ACC112 (cell line): ENCODE measurements at regions not wholly inside any gene's neighbourhood (a gene's known extent, or its start where the extent isn't known, plus 50 kb on each side); places are given as distances from the start of the nearest gene placed in this dataset.

Experiments used
- H2AFZ ChIP-seq: fragments of 200-600 bp; sonication (generic); one replicate; pipeline ENCODE4 v1.6.0; 2017; ENCODE audit warnings: antibody characterized with exemption, low read length; ENCODE audit not compliant: unreplicated experiment
- H3K27ac ChIP-seq: fragments of 200-600 bp; sonication (generic); 2 replicates; pipeline ENCODE4 v1.5.1; 2014; ENCODE audit warnings: low read depth, mild to moderate bottlenecking, antibody characterized with exemption, low read length, moderate library complexity
- H3K27me3 ChIP-seq: fragments of 200-600 bp; sonication (generic); 2 replicates; pipeline ENCODE4 v1.6.1; 2014; ENCODE audit warnings: mild to moderate bottlenecking, antibody characterized with exemption, low read length, moderate library complexity, mixed read lengths; ENCODE audit not compliant: insufficient read depth
- H3K36me3 ChIP-seq: fragments of 200-600 bp; sonication (generic); 2 replicates; pipeline ENCODE4 v1.6.1; 2016; ENCODE audit warnings: mild to moderate bottlenecking, antibody characterized with exemption, low read length, moderate library complexity, mixed read lengths; ENCODE audit not compliant: insufficient read depth
- H3K4me1 ChIP-seq: fragments of 200-600 bp; sonication (generic); one replicate; pipeline ENCODE4 v1.6.1; 2016; ENCODE audit warnings: low read length, mixed read lengths; ENCODE audit not compliant: insufficient read depth, unreplicated experiment, control insufficient read depth
- H3K4me3 ChIP-seq: fragments of 200-600 bp; sonication (generic); 2 replicates; pipeline ENCODE4 v1.5.1; 2014; ENCODE audit warnings: mild to moderate bottlenecking, low read depth, low read length
- H3K79me2 ChIP-seq: fragments of 200-600 bp; sonication (generic); one replicate; pipeline ENCODE4 v1.6.0; 2016; ENCODE audit warnings: low read length; ENCODE audit not compliant: control insufficient read depth, unreplicated experiment, insufficient read depth

DNA sequence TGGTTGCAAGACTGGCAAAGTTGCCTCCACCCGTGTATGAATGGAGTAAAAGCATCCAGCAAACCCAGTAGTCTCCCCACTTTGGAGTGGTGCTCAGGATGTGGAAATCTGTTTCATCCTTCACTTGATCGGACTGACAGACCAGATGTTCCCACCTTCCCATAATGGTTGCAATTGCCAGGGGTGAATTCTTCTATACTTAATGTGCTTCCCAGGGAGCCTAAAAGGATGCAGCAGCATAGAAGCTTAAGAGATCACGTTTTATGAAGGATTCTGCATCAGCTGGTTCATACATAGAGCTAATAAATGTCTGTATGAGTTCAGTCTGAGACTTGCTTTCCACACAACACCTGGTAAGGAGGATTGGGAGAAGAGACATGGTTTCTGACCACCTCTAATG, 198.8 kb upstream of the S1PR3 start:
- Histone ChIP-seq H3K4me3 (no peak overlapping the region), H3K27me3 (no peaks in the 10 kb centered on the region), H2AFZ (no peak overlapping the region), H3K36me3 (no peaks in the 10 kb centered on the region), H3K4me1 (peaks cover 31% of the 10 kb centered on the region), H3K27ac (no peak overlapping the region), H3K79me2 (no peaks in the 10 kb centered on the region)

GRCh38 chr9:88794100-88794499, 197.2 kb upstream of the S1PR3 start:
- no peaks in the 10 kb centered on the region for H3K27me3 ChIP-seq
- H3K4me1 ChIP-seq = peaks cover 31% of the 10 kb centered on the region
- H3K4me3 ChIP-seq = no peak overlapping the region
- no peak overlapping the region for H2AFZ ChIP-seq
- H3K79me2 ChIP-seq = no peaks in the 10 kb centered on the region
- no peaks in the 10 kb centered on the region for H3K36me3 ChIP-seq
- no peak overlapping the region for H3K27ac ChIP-seq

GRCh38 chr9:88796947-88797346, 194.3 kb upstream of the S1PR3 start:
- H3K27ac ChIP-seq = no peak overlapping the region
- H3K27me3 ChIP-seq = no peaks in the 10 kb centered on the region
- H3K4me1 ChIP-seq = peaks cover 2% of the 10 kb centered on the region
- H2AFZ ChIP-seq = no peak overlapping the region
- no peaks in the 10 kb centered on the region for H3K36me3 ChIP-seq
- no peaks in the 10 kb centered on the region for H3K79me2 ChIP-seq
- H3K4me3 ChIP-seq = no peak overlapping the region

DNA sequence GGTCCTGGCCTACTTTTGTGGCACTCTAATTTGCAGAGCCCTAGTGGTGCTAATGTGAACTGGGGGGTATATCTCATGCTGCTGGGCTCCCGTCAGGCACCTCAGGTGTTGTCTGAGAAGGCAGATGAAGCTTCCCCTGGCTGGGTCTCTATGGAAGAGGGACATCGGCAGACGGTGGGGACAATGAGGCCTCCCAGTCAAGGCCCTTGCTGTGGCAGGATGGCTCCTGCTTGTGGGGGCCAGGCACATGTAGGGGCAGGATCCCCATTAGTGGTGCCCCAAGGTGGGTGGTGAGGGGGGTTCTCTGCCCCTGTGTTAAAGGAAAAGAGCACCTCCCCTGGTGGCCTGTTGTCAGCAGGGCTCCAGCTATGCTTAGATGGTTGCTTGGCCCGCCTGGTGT, 192.8 kb upstream of the S1PR3 start:
- Histone ChIP-seq H3K27me3 (no peaks in the 10 kb centered on the region), H2AFZ (no peak overlapping the region), H3K27ac (no peak overlapping the region), H3K4me3 (no peak overlapping the region), H3K36me3 (no peaks in the 10 kb centered on the region), H3K79me2 (no peaks in the 10 kb centered on the region), H3K4me1 (peaks cover 1% of the 10 kb centered on the region)

DNA sequence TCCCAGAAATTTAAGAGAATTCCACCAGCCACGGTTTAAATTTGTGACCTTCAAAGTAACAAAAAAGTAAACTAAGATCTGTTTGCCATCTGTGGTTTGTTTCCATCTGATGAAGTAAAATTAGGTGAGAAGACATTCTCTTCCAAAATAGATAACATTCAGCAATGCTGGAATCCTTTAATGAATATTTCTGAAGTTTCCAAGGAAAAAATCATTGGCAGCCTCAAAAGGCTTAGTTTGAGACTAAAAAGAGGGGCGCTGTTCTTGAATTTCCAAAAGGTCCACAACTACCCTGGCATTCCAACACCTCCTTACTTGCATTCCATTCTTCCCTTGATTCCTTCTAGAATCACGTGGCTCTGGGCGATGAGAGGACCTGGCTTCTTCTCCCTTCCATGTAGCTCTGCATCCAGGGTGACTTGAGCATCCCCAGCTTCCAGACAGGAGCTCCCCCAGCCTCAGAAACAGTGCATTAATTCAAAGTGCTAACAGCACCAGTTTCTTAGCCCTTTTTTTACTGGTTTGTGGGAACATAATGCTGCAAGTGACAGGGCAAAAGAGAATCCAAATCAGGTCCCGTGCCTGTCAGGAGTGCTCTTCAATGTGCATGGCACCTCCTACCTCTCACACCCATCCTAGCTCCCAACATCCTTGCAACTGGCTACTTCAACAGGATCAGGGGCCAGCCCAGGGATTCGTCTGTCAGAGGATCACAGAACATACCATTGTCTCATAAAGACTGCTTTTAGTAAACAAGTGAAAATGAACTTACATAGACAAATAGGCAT, 191.5 kb upstream of the S1PR3 start:
- H3K79me2 ChIP-seq = no peaks in the 10 kb centered on the region
- no peak overlapping the region for H2AFZ ChIP-seq
- peaks cover 12% of the 10 kb centered on the region for H3K4me1 ChIP-seq
- H3K27me3 ChIP-seq = no peaks in the 10 kb centered on the region
- H3K4me3 ChIP-seq = no peak overlapping the region
- no peaks in the 10 kb centered on the region for H3K36me3 ChIP-seq
- no peak overlapping the region for H3K27ac ChIP-seq

GRCh38 chr9:88800329-88800682, 191.0 kb upstream of the S1PR3 start:
- Histone ChIP-seq H3K27me3 (no peaks in the 10 kb centered on the region), H3K36me3 (no peaks in the 10 kb centered on the region), H3K4me1 (peaks cover 12% of the 10 kb centered on the region), H3K27ac (no peak overlapping the region), H3K4me3 (no peak overlapping the region), H3K79me2 (no peaks in the 10 kb centered on the region), H2AFZ (no peak overlapping the region)

- Histone ChIP-seq H3K4me3 (no peak overlapping the region), H3K79me2 (no peaks in the 10 kb centered on the region), H3K4me1 (peaks cover 12% of the 10 kb centered on the region), H2AFZ (no peak overlapping the region), H3K27me3 (no peaks in the 10 kb centered on the region), H3K36me3 (no peaks in the 10 kb centered on the region), H3K27ac (no peak overlapping the region)
Observed at GRCh38 chr9:88801214-88801796, 190.0 kb upstream of the S1PR3 start.

- Histone ChIP-seq H2AFZ (no peak overlapping the region), H3K27ac (no peak overlapping the region), H3K4me3 (no peak overlapping the region), H3K36me3 (no peaks in the 10 kb centered on the region), H3K4me1 (peaks cover 12% of the 10 kb centered on the region), H3K27me3 (no peaks in the 10 kb centered on the region), H3K79me2 (no peaks in the 10 kb centered on the region)
Observed at GRCh38 chr9:88802533-88802932, 188.7 kb upstream of the S1PR3 start.

- Histone ChIP-seq H2AFZ (peak overlapping the region; percentile 71), H3K27me3 (no peaks in the 10 kb centered on the region), H3K79me2 (no peaks in the 10 kb centered on the region), H3K36me3 (no peaks in the 10 kb centered on the region), H3K27ac (peak overlapping the region; percentile 30; the same call in 1 of the 2 replicates), H3K4me1 (peaks cover 23% of the 10 kb centered on the region), H3K4me3 (no peak overlapping the region)
Observed at GRCh38 chr9:88803546-88804253, 187.6 kb upstream of the S1PR3 start.

DNA sequence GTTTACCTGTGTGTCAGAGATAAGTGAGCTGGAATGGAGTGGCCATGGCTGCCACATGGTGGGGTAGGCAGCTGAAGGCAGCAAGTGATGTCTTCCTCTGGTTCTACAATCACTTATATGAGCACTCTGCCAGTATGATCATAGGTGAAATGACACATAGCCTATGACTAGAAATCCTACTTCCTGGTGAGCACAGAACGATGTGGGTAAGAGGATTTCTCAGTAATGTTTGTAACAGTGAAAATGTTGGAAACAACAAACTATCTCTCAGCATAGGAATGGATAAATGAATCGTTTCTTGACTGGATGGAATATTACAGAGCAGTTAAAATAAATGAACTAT, 187.0 kb upstream of the S1PR3 start:
- Histone ChIP-seq H3K4me3 (no peak overlapping the region), H3K36me3 (no peaks in the 10 kb centered on the region), H3K27ac (peak overlapping the region; percentile 30; the same call in 1 of the 2 replicates), H3K4me1 (peaks cover 27% of the 10 kb centered on the region), H3K27me3 (no peaks in the 10 kb centered on the region), H3K79me2 (no peaks in the 10 kb centered on the region), H2AFZ (peak overlapping the region; percentile 71)
